ENCODE measurements at regions not wholly inside any gene's neighbourhood (a gene's known extent, or its start where the extent isn't known, plus 50 kb on each side); places are given as distances from the start of the nearest gene placed in this dataset.
"Not testable (repeated sequence)": the region's sequence is repeated elsewhere in the genome, so short reads cannot be mapped to it uniquely, and the experiment has no call there.

GRCh38 chr12:4140581-4141301 is 132.8 kb upstream of the CCND2 start:
- no peaks in the 10 kb centered on the region for H3K9me3 ChIP-seq
- H3K4me1 ChIP-seq (ENCODE audit: control insufficient read depth in 1 of 2, insufficient read depth in 2 of 2, low read depth in 1 of 2, low read length in 1 of 2): no peaks in the 10 kb centered on the region
- no peak overlapping the region for H2AFZ ChIP-seq (ENCODE audit: low read depth)
- no peaks in the 10 kb centered on the region for H3K36me3 ChIP-seq (replicated peaks in 1 of 2; ENCODE audit: control insufficient read depth in 1 of 2, insufficient read depth in 2 of 2, low read length in 1 of 2)
- CTCF ChIA-PET: no interaction called here
- no peaks in the 10 kb centered on the region for H3K79me2 ChIP-seq (ENCODE audit: insufficient read depth)
- H3K27me3 ChIP-seq (ENCODE audit: insufficient read depth): peaks cover 31% of the 10 kb centered on the region; the same call in 1 of the 2 replicates
- TF ChIP-seq NRF1 (IDR thresholded peaks at IDR 0.05; ENCODE audit: low read depth, low read length): no peak
- no peak for TF ChIP-seq RXRA (IDR thresholded peaks at IDR 0.05; ENCODE audit: borderline replicate concordance, low read depth)
- TF ChIP-seq USF1 (IDR thresholded peaks at IDR 0.05; ENCODE audit: borderline replicate concordance, low read depth): no peak
- H3F3A ChIP-seq (replicated peaks; ENCODE audit: insufficient read depth): no peaks in the 10 kb centered on the region
- DNase-seq: no peak
- 14% methylated on average over 8 of the region's 8 CpGs for WGBS (ENCODE audit: low lambda C conversion rate)
- H3K4me2 ChIP-seq: no peak overlapping the region
- no peak overlapping the region for H3K4me3 ChIP-seq (ENCODE audit: low read depth in 2 of 2, low read length in 1 of 2)
- no peak overlapping the region for H3K27ac ChIP-seq (ENCODE audit: low read depth in 2 of 2, low read length in 1 of 2)
- no peak overlapping the region for H3K9ac ChIP-seq
- H4K20me1 ChIP-seq (ENCODE audit: insufficient read depth): no peaks in the 10 kb centered on the region
- no peaks in the 10 kb centered on the region for H3K9me2 ChIP-seq
- POLR2A ChIA-PET: no interaction called here

- Histone ChIP-seq H3K9me3 (no peaks in the 10 kb centered on the region), H3K27ac (ENCODE audit: low read depth in 2 of 2, low read length in 1 of 2) (no peak overlapping the region), H3K4me2 (no peak overlapping the region), H3F3A (replicated peaks; ENCODE audit: insufficient read depth) (no peaks in the 10 kb centered on the region), H4K20me1 (ENCODE audit: insufficient read depth) (no peaks in the 10 kb centered on the region), H3K79me2 (ENCODE audit: insufficient read depth) (no peaks in the 10 kb centered on the region), H3K9ac (no peak overlapping the region), H3K9me2 (no peaks in the 10 kb centered on the region), H3K27me3 (ENCODE audit: insufficient read depth) (peaks cover 37% of the 10 kb centered on the region; the same call in 1 of the 2 replicates), H3K4me1 (ENCODE audit: control insufficient read depth in 1 of 2, insufficient read depth in 2 of 2, low read depth in 1 of 2, low read length in 1 of 2) (no peaks in the 10 kb centered on the region), H3K36me3 (replicated peaks in 1 of 2; ENCODE audit: control insufficient read depth in 1 of 2, insufficient read depth in 2 of 2, low read length in 1 of 2) (no peaks in the 10 kb centered on the region), H3K4me3 (ENCODE audit: low read depth in 2 of 2, low read length in 1 of 2) (no peak overlapping the region), H2AFZ (ENCODE audit: low read depth) (no peak overlapping the region)
- POLR2A ChIA-PET: no interaction called here
- no peak for TF ChIP-seq RFX5 (IDR thresholded peaks at IDR 0.05; ENCODE audit: low read length)
- TF ChIP-seq POLR2AphosphoS5 (IDR thresholded peaks at IDR 0.05; ENCODE audit: low read depth, low read length): no peak
- TF ChIP-seq NFIC (IDR thresholded peaks at IDR 0.05; ENCODE audit: borderline replicate concordance): no peak
- no peak for TF ChIP-seq NRF1 (IDR thresholded peaks at IDR 0.05; ENCODE audit: low read depth, low read length)
- no peak for TF ChIP-seq RXRA (IDR thresholded peaks at IDR 0.05; ENCODE audit: borderline replicate concordance, low read depth)
- no peak for TF ChIP-seq USF1 (IDR thresholded peaks at IDR 0.05; ENCODE audit: borderline replicate concordance, low read depth)
- TF ChIP-seq REST (IDR thresholded peaks at IDR 0.05; ENCODE audit: low read depth, low read length): no peak
- no peak for TF ChIP-seq USF2 (IDR thresholded peaks at IDR 0.05; ENCODE audit: borderline replicate concordance, low read depth, low read length)
- no peak for TF ChIP-seq MAX (IDR thresholded peaks at IDR 0.05; ENCODE audit: low read depth)
- no peak for TF ChIP-seq MXI1 (IDR thresholded peaks at IDR 0.05; ENCODE audit: low read depth, low read length)
- TF ChIP-seq SMC3 (IDR thresholded peaks at IDR 0.05; ENCODE audit: low read depth, low read length): no peak
- TF ChIP-seq RAD21 (IDR thresholded peaks at IDR 0.05; ENCODE audit: low read length): no peak
- no peak for TF ChIP-seq EP300 (IDR thresholded peaks at IDR 0.05; ENCODE audit: borderline replicate concordance in 1 of 2, low read depth in 1 of 2, low read length in 1 of 2)
- no peak for TF ChIP-seq TCF12 (IDR thresholded peaks at IDR 0.05)
- TF ChIP-seq SIN3A (IDR thresholded peaks at IDR 0.05; ENCODE audit: borderline replicate concordance, low read depth, low read length): no peak
- WGBS (ENCODE audit: low lambda C conversion rate): 1% methylated on average over 3 of the region's 3 CpGs
- CTCF ChIA-PET: no interaction called here
- no peak for DNase-seq
Observed at GRCh38 chr12:4139191-4139590, 134.4 kb upstream of the CCND2 start.

GRCh38 chr12:4138532-4138931 is 135.0 kb upstream of the CCND2 start:
- H3K79me2 ChIP-seq (ENCODE audit: insufficient read depth); CTCF ChIA-PET; H3K4me3 ChIP-seq (ENCODE audit: low read depth in 2 of 2, low read length in 1 of 2); H4K20me1 ChIP-seq (ENCODE audit: insufficient read depth); H3K9ac ChIP-seq; H3K9me3 ChIP-seq; POLR2A ChIA-PET; H3K36me3 ChIP-seq (replicated peaks in 1 of 2; ENCODE audit: control insufficient read depth in 1 of 2, insufficient read depth in 2 of 2, low read length in 1 of 2); H3F3A ChIP-seq (replicated peaks; ENCODE audit: insufficient read depth); H2AFZ ChIP-seq (ENCODE audit: low read depth); H3K27ac ChIP-seq (ENCODE audit: low read depth in 2 of 2, low read length in 1 of 2); H3K4me1 ChIP-seq (ENCODE audit: control insufficient read depth in 1 of 2, insufficient read depth in 2 of 2, low read depth in 1 of 2, low read length in 1 of 2); DNase-seq; H3K4me2 ChIP-seq; H3K9me2 ChIP-seq: not testable (repeated sequence)
- 0% methylated on average over 3 of the region's 3 CpGs for WGBS (ENCODE audit: low lambda C conversion rate)
- peaks cover 37% of the 10 kb centered on the region; the same call in 1 of the 2 replicates for H3K27me3 ChIP-seq (ENCODE audit: insufficient read depth)
